Thyroid gland (tissue), 4 donors: ENCODE measurements at regions not wholly inside any gene's neighbourhood (a gene's known extent, or its start where the extent isn't known, plus 50 kb on each side); places are given as distances from the start of the nearest gene placed in this dataset.

Experiments
- DNase-seq, 2 donors: peaks; one replicate each; pipeline ENCODE4 v3.0.0-alpha.2; 2019
- H3K27ac ChIP-seq, 3 donors: fragments of 200-600 bp; sonication (generic); 1 replicate in 2 of 3; 2 replicates in 1 of 3; pipeline ENCODE4 v1.5.1; 2016 to 2019; ENCODE audit warnings: mild to moderate bottlenecking in 1 of 3, moderate library complexity in 1 of 3
- H3K27me3 ChIP-seq: fragments of 200-600 bp; sonication (generic); one replicate; pipeline ENCODE4 v1.5.1; 2019
- H3K36me3 ChIP-seq, 2 donors: fragments of 200-600 bp; sonication (generic); one replicate each; pipeline ENCODE4 v1.5.1; 2016 to 2019
- H3K4me1 ChIP-seq, 2 donors: fragments of 200-600 bp; sonication (generic); one replicate each; pipeline ENCODE4 v1.5.1; 2017 to 2019
- H3K4me3 ChIP-seq, 3 donors: fragments of 200-600 bp; sonication (generic); replicated peaks in 1 of 3; 1 replicate in 2 of 3; 2 replicates in 1 of 3; pipeline ENCODE4 v1.5.1; 2016; ENCODE audit warnings: mild to moderate bottlenecking in 1 of 3
- H3K9me3 ChIP-seq: fragments of 200-600 bp; sonication (generic); one replicate; pipeline ENCODE4 v1.5.1; 2017
- CTCF ChIP-seq, 6 experiments: fragments of 200-600 bp in 3 of 6; fragments of 450-650 bp in 3 of 6; sonication (generic) in 3 of 6; IDR thresholded peaks; one replicate each; pipeline ENCODE4 v1.5.1; 2016 to 2019; ENCODE audit warnings: antibody characterized with exemption in 6 of 6, mild to moderate bottlenecking in 2 of 6, inconsistent platforms in 1 of 6, moderate library complexity in 1 of 6
- POLR2A ChIP-seq, 2 donors: fragments of 450-650 bp; IDR thresholded peaks; one replicate each; pipeline ENCODE4 v1.6.1; 2017; ENCODE audit warnings: antibody characterized with exemption in 2 of 2, mild to moderate bottlenecking in 2 of 2, moderate library complexity in 1 of 2
- WGBS, 2 donors: methylation state at CpG; one replicate each; pipeline ENCODE4 v1.1.5; 2017; 5-methylcytosine and 5-hydroxymethylcytosine counted together
- intact Hi-C: fragments of 100-400 bp; cut with DNase I; formaldehyde crosslinking; loops from one replicate; pipeline ENCODE4 v1.15.1; 2023

- intact Hi-C loops, result no loop called here
- TF ChIP-seq CTCF (IDR thresholded peaks at IDR 0.05), result peak in 1 of 6 experiments; percentile 24
- no peak for TF ChIP-seq POLR2A (IDR thresholded peaks at IDR 0.05)
- Histone ChIP-seq H3K4me1 (no peaks in the 10 kb centered on the region), H3K27ac (no peak overlapping the region), H3K9me3 (no peaks in the 10 kb centered on the region), H3K4me3 (no peak overlapping the region), H3K27me3 (no peaks in the 10 kb centered on the region), H3K36me3 (no peaks in the 10 kb centered on the region)
- peak; percentile 80 to 82 for DNase-seq
- WGBS, 2 donors, result 38 to 46% methylated on average over 15 of the region's 16 CpGs
Observed at GRCh38 chr20:57087102-57087501, 179.3 kb downstream of the BMP7 start.

DNA sequence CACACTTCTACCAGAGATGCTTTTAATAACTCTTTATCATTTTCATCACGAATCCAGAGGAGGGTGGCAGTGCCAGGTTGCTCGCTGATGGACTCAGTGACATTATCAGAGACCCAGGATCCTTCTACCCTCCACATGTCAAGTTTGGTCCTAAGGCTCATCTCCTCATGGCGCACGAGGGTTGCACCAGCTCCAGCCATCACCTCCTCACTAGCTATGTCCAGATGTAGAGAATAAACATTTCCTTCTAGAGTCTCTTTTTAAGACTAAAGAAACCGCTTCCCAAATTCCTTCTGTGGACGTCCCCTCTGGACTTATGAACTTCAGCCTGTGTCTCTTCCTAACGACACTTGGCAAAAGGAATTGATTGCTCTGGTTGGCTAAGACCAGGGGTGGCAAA lies 178.7 kb downstream of the BMP7 start:
- Histone ChIP-seq H3K4me1 (no peaks in the 10 kb centered on the region), H3K27me3 (no peaks in the 10 kb centered on the region)
- WGBS, 2 donors, result 86 to 88% methylated on average over 7 of the region's 7 CpGs

DNA sequence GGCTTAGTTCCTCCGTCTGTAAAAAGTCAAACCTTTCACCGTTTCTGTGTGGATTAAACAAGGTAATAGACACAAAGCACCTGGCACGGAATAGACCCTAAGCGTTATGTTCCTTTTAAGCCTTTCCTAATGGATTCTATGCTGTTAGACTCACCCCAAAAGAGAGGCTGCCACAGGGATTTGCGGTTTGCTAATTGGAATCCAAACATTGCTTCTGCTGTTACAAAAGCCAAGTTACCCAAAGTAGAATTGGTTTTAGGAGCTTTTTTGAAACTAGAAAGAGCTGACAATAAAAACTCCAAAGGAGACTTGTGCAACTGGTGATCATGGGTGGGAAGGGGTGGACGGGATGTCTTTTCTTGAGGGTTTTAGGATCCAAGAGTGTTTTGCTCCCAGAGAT lies 178.0 kb downstream of the BMP7 start:
- intact Hi-C loops, result loop anchor here (2.0 kb wide), 1 partner anchor 258 kb away; no protein-coding TSS in a partner anchor
- WGBS, 2 donors, result 39 to 52% methylated on average over 6 of the region's 6 CpGs

More for the DNA sequence above, 178.7 kb downstream of the BMP7 start:
- no peak overlapping the region for H3K4me3 ChIP-seq
- no peak for DNase-seq
- no peaks in the 10 kb centered on the region for H3K9me3 ChIP-seq
- TF ChIP-seq POLR2A (IDR thresholded peaks at IDR 0.05) (no peak), CTCF (IDR thresholded peaks at IDR 0.05) (no peak)
- no peaks in the 10 kb centered on the region for H3K36me3 ChIP-seq
- intact Hi-C loops, result loop anchor here (2.0 kb wide), 1 partner anchor 259 kb away; no protein-coding TSS in a partner anchor
- H3K27ac ChIP-seq, result no peak overlapping the region

GRCh38 chr20:57089699-57090144 lies 176.7 kb downstream of the BMP7 start:
- no peak overlapping the region for H3K27ac ChIP-seq
- H3K36me3 ChIP-seq, result no peaks in the 10 kb centered on the region
- 0 to 23% methylated on average over 2 to 6 of the region's 12 CpGs for WGBS, 2 donors
- H3K4me3 ChIP-seq, result no peak overlapping the region
- TF ChIP-seq CTCF (IDR thresholded peaks at IDR 0.05) (peak; percentile 72 to 99 (median 94)), POLR2A (IDR thresholded peaks at IDR 0.05) (no peak)
- H3K27me3 ChIP-seq, result no peaks in the 10 kb centered on the region
- no peaks in the 10 kb centered on the region for H3K9me3 ChIP-seq
- intact Hi-C loops, result loop anchor here (2.0 to 10.0 kb wide), 2 partner anchors 257 to 415 kb away; no protein-coding TSS in a partner anchor
- peak; percentile 80 to 86 for DNase-seq
- H3K4me1 ChIP-seq, result no peaks in the 10 kb centered on the region

More for the DNA sequence above, 178.0 kb downstream of the BMP7 start:
- no peak overlapping the region for H3K27ac ChIP-seq
- no peaks in the 10 kb centered on the region for H3K27me3 ChIP-seq
- no peaks in the 10 kb centered on the region for H3K36me3 ChIP-seq
- H3K4me1 ChIP-seq, result no peaks in the 10 kb centered on the region
- TF ChIP-seq POLR2A (IDR thresholded peaks at IDR 0.05), result no peak
- TF ChIP-seq CTCF (IDR thresholded peaks at IDR 0.05), result no peak
- no peaks in the 10 kb centered on the region for H3K9me3 ChIP-seq
- no peak overlapping the region for H3K4me3 ChIP-seq
- no peak for DNase-seq

GRCh38 chr20:57090590-57091560 lies 175.6 kb downstream of the BMP7 start:
- Histone ChIP-seq H3K9me3 (no peaks in the 10 kb centered on the region), H3K36me3 (no peaks in the 10 kb centered on the region), H3K4me1 (no peaks in the 10 kb centered on the region), H3K4me3 (no peak overlapping the region), H3K27me3 (no peaks in the 10 kb centered on the region), H3K27ac (no peak overlapping the region)
- TF ChIP-seq CTCF (IDR thresholded peaks at IDR 0.05), result no peak
- no peak for TF ChIP-seq POLR2A (IDR thresholded peaks at IDR 0.05)
- intact Hi-C loops, result loop anchor here (10.0 kb wide), 1 partner anchor 414 kb away; no protein-coding TSS in a partner anchor
- no peak for DNase-seq
- 71 to 85% methylated on average over 23 to 24 of the region's 25 CpGs for WGBS, 2 donors
